HG03045 (cell line): ENCODE measurements at regions not wholly inside any gene's neighbourhood (a gene's known extent, or its start where the extent isn't known, plus 50 kb on each side); places are given as distances from the start of the nearest gene placed in this dataset.
"Not testable (repeated sequence)": the region's sequence is repeated elsewhere in the genome, so short reads cannot be mapped to it uniquely, and the experiment has no call there.

Source experiments
- ATAC-seq: cut with Tn5 transposase; IDR thresholded peaks from one replicate; pipeline ENCODE4 v1.9.1; 2021; ENCODE audit warnings: mild to moderate bottlenecking, moderate library complexity; ENCODE audit not compliant: unreplicated experiment

DNA sequence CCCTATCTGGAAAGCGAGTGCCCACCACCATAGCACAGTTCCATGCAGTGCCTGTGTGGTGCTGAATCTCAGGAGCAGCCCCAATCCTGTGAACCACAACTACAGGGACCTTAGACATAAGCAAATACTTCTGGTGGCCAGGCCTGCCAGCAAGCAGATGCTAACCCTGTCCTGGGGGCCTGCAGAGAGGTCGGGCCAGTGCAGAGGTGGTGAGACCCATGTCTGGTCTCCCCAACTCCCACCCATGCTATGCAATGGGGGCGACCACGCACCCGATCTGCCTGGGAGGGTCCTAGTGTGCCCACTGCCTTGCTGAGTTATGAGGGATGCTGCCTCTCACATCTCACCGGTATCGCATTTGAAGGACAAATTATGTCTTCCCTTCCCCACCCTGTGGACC lies 151.6 kb upstream of the ZNF337 start:
- ATAC-seq, result no peak

DNA sequence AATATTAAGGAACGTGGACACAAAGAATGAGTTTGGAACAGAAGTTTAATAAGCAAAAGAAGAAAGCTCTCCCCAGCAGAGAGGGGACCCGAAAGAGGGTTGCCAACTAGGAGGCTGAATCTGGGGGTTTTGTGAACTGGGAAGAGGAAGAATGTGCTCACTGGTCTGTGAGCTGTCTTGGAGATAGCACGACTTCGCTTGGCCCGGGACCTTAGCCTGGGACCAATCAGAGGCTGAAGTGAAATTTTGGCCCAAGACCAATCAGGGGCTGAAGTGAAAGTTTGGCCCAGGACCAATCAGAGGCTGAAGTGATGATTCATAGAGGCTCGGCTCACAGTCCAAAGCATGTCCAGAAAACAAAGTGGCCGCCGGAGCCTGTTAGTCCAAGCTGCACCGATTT lies 148.0 kb upstream of the ZNF337 start:
- ATAC-seq, result not testable (repeated sequence)

DNA sequence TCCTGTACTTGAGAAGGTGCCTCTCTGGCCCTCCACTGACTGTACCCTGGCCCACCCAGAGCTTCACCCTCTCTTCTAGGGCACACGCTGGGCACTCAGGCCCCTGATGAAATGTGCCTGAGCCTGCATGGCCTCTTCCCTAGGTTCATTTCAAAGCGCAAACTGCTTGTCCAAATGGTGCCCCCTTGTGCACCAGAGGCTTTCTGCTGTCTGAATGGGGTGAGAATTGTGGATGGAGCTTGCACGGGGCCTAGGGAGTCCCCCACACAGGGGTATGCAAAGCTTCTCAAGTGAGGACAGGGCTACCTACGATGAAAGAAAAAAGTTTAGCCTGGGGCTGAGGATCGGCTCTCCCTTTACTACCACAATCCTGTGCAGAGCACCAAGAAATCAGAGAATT lies 116.9 kb upstream of the ZNF337 start:
- not testable (repeated sequence) for ATAC-seq

DNA sequence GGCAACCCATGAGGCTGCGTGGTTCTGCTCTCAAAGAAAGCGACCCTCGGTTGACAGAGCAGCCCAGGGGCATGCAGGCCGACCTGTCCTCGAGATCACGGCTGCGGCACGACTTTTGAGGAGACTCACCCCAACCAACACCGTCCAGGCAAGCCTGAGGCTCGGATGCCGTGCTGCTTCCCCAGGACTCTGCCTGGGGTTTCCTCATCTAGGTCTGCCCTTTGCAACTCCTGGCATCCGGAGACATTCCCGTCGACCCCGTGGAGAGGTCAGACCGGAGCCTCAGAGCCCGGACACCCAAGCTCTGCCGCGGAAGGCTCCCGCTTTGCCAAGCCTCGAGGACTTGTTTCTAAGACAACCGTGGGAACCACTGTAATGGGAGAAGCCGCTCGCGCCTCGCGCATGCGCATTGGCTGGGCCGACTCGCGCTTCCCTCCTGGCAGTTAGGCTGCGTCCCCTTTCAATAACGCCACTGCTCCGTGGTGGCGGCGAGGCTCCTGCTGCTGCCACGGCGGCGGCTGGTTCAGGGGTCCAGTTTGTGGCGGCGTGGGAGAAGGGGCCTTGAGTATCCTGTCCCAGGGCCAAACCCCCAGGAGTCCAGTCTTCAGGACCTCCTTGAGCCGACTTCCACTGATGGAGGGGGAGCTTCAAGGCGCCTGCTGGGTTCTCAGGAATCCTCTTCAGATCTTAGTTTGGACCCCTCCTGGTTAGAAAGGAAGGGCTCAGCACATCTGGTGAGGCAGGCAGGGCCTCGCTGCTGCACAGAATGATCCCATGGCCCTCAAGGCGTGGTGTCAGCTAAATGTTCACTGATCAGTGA lies 101.7 kb upstream of the ZNF337 start:
- not testable (repeated sequence) for ATAC-seq

DNA sequence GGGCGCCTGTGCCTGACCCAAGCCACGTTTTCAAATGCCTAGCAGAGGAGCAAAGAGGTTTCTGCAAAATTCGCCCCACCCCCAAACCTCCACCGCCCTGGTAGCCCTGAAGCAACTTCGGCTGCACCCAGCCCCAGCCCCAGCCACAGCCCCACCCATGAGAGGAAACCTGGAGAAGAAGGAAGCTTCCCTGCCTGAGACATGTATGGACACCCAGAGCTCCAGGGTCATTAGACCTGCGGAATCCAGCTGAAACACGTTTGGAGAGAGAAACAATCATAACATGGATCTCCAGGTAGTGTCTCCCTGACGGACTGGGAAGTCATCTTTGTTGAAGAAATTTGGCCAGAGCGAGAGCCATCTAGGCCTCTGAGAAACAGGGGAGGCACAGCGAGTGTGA lies 100.4 kb upstream of the ZNF337 start:
- ATAC-seq, result not testable (repeated sequence)

DNA sequence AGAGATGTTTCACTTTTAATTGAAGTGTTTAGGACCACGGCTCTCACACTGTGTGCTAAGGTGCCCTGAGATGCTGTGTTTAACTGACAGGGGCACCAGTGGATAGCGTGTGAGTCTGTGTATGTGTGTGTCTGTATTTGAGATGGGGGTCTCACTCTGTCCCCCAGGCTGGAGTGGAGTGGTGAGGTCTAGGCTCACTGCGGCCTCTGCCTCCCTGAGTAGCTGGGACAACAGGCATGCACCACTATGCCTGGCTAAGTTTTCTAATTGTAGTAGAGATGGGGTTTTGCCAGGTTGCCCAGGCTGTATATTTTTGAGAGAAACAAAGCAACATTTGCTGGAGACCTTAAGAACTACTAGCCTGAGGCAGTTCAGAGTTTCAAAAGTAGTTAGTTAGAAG lies 80.6 kb upstream of the ZNF337 start:
- not testable (repeated sequence) for ATAC-seq

DNA sequence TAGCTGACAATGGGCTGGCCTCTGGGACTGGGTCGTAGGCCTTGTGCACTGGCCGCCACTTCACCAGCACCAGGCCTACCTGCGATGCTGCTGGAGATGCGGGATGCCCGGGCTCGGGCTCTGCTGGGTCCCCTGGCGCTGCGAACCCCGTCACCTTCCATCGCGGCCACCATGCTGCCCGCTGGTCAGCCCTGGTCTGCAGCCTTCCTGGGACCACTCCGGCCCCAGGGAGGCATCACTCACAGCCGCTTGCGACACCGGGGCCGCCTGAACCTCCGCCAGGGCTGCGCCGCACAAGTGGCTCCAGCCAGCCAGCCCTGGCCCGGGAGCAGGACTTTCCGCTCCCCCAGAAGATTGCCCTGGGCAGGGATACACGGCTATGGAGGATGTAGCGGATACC lies 78.1 kb upstream of the ZNF337 start:
- ATAC-seq, result not testable (repeated sequence)

DNA sequence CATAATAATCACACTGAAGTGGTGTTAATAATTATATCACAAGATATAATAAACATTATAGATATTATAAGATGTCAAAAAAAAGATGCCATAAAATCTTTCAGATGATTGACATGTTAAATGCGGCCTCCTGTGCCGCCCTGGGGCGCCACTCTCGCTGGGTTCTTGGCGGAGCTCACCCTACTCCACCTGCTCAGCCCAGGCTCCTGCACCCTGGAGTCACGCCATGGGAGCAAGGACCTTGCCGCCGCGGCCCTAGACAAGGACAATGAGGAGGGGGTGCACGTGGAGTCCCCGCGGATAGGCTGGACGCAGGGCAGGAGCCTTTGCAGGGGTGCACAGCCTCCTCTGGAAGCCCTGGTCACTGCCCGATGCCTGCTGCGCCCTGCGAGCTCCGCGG lies 77.5 kb upstream of the ZNF337 start:
- ATAC-seq, result not testable (repeated sequence)

DNA sequence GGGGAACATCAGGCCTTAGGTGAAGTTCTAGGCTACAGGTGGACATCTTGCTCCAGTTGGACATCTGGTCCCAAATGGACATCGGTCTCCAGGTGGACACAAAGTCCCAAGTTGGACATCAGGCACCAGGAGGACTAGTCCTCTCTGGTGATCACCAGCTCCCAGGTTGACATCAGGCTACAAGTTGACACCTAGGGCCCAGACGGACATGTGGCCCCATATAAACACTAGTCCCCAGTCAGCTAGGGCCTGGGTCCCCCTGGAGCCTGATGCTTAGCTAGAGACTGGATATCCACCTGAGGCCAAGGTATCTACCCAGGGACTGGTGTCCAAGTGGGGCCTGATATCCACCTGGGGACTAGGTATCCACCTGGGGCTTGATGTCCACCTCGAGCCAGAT lies 75.8 kb upstream of the ZNF337 start:
- ATAC-seq, result not testable (repeated sequence)

DNA sequence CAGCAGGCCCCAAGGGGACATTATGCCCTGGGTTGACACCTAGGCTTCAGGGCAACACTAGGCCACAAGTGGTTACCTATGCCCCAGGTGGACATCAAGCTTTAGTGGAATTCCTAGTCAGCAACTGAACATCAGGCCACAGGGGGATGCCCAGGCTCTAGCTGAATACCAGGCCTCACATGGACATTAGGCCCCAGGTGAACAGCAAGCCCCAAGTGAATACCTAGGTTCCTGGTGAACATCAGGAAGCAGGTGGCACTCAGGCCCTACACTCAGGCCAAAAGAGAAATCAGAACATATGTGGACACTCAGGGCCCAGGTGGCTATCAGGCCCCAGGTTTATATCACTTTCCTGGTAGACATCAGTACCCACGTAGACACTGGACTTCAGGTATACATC lies 75.2 kb upstream of the ZNF337 start:
- not testable (repeated sequence) for ATAC-seq

DNA sequence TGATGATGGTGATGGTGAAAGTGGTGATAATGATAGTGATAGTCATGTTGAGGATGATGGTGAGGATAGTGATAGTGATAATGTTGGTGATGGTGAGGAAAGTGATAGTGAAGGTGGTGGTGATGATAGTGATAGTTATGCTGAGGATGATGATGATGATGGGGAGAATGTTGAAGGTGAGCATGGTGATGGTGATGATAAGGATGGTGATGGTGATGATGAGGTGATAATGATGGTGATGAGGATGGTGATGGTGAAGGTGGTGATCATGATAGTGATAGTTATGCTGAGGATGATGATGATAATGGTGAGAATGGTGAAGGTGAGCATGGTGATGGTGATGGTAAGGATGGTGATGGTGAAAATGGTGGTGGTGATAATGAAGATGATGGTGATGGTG lies 64.9 kb upstream of the ZNF337 start:
- ATAC-seq, result no peak

DNA sequence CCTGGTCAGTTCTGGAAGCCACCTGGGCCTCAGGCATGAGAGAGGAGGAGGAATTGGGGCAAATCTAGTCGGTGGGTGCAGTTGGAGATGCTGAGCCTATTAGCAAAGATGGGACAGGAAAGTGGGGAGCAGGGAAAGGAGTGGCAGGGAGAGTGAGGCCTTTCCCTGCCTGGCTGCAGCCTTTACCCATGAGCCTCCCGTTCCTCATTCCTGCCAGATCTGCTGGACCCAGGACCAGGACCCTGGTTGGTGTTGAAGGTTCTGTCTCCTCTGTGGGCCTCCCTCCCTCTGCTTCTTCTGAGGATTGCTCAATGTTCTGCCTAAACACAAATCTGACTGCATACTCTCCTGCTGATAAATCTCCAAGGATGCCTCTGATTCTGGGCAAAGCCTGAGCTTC lies 64.4 kb upstream of the ZNF337 start:
- not testable (repeated sequence) for ATAC-seq

DNA sequence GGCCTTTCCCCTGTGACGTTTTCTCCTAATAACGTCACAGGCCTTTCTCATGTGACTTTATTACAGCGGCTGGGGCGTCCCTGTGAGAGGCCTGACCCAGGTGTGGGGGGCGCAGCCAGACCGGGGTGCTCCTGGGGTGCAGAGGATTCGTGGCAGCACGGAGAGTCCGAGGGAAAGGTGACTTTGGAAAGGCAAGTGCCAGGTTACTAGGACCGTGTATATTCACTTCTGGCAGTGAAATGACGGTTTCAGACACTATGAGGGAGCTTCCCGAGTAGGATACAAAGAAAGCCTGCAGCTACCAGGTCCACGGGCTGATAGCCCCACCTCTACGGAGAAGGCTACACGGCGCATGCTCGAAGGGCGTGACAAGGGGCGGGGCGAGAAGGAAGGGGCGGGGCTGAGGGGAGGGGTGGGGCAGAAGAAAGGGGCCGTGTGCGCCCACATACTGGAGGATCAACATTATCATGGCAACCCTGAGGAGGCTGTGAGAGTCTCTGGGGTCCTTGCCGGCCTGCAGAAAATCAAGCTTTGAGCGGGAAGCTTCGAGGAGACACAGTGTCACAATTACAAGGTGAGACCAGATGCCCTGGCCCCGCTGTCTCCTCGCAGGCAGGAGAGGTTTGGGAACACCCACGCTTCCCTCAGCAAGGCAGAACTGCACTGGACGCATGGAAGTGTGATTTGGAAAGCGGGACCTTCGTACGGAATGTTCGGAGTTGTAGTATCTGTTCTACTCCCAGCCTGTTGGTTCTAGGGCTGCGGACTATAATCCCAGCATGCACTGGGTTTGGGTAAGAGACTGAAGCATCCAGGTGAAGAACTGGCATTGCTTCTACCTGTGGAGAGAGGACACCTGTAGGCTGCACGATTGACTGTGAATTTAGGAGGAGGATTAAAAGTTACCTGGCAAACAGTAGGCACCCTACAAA lies 54.4 kb upstream of the ZNF337 start:
- ATAC-seq, result no peak

DNA sequence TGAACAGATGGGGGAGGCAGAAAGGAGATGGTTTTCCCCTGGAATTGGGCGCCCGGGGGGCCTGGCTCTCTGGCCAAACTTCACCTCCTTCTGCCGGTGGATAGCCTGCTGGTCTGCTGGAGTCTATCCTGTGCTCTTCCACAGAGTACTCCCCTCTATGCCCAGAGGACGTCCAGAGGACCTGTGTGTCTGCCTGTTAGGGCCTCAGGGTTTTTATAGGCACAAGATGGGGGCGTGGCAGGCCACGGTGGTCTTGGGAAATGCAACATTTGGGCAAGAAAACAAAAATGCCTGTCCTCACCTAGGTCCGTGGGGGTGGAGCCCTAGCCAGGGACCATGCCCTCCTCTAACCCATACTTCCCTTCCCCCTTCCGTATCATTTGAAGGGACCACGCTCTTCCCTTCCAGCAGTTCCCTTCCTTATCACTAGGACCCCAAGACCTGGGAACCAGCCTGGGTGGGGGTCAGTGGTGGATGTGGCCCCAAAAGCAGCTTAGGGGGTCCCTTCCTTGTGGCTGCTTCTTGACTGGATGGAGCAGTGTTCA lies 53.6 kb upstream of the ZNF337 start:
- no peak for ATAC-seq

DNA sequence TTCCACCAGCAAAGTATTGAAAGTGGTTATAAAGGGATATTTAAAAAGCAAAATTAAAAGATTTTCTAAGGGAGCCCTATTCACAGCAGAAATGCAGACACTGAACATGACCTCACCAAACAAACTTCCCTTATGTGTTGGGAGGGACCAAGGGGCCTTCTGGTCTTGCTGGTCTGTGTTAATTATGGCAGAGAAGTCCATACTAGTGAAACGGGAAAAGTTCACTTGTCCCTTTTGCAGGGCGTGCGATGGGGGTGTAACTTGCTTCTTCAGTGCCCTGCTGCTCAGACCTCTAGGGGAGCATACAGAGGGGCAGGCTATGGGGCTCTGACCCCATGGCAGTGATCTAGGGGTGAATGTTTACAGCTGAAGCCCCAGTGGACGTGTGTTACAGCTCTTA lies 53.0 kb upstream of the ZNF337 start:
- no peak for ATAC-seq
